AG10803 (cell line): ENCODE measurements at regions not wholly inside any gene's neighbourhood (a gene's known extent, or its start where the extent isn't known, plus 50 kb on each side); places are given as distances from the start of the nearest gene placed in this dataset.
"Not testable (repeated sequence)": the region's sequence is repeated elsewhere in the genome, so short reads cannot be mapped to it uniquely, and the experiment has no call there.

Source experiments
- DNase-seq: peaks from one replicate; pipeline ENCODE4 v3.0.0; 2010; ENCODE audit warnings: low read depth
- H3K4me3 ChIP-seq: 2 replicates; pipeline ENCODE4 v1.5.1; 2011; ENCODE audit warnings: mild to moderate bottlenecking, low read length, control low read depth
- TF ChIP-seq, protein P1 (sequence below): conservative IDR thresholded peaks from 2 replicates; pipeline ENCODE4 v1.5.1; 2011; ENCODE audit warnings: mild to moderate bottlenecking, low read length, control low read depth, inconsistent platforms

- no peak for DNase-seq
- H3K4me3 ChIP-seq = no peak overlapping the region
- TF ChIP-seq, protein P1, sequence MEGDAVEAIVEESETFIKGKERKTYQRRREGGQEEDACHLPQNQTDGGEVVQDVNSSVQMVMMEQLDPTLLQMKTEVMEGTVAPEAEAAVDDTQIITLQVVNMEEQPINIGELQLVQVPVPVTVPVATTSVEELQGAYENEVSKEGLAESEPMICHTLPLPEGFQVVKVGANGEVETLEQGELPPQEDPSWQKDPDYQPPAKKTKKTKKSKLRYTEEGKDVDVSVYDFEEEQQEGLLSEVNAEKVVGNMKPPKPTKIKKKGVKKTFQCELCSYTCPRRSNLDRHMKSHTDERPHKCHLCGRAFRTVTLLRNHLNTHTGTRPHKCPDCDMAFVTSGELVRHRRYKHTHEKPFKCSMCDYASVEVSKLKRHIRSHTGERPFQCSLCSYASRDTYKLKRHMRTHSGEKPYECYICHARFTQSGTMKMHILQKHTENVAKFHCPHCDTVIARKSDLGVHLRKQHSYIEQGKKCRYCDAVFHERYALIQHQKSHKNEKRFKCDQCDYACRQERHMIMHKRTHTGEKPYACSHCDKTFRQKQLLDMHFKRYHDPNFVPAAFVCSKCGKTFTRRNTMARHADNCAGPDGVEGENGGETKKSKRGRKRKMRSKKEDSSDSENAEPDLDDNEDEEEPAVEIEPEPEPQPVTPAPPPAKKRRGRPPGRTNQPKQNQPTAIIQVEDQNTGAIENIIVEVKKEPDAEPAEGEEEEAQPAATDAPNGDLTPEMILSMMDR = no peak
These were observed 138.7 kb upstream of the PALM2AKAP2 start for GRCh38 chr9:109641372-109641659.

GRCh38 chr9:109652112-109652511 lies 127.9 kb upstream of the PALM2AKAP2 start:
- no peak overlapping the region for H3K4me3 ChIP-seq
- TF ChIP-seq, protein P1 = no peak
- DNase-seq = no peak

DNA sequence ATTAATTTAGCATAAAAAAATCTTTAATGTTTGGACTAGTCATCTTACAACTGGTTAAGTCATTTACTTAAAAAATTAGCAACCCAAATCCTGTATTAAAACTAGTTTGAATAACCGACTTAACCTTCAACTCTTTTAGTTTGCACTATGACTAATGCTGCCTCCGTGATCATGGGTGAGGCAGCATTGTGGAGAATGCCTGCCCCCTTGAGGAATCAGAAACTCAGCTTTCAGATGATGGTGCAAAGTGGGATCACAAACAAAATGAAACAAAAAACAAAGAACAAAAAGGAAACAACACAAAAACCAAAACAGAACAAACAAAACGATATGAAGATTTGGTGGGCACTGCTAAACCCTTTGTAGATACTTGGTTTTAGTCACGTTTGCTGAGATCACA lies 127.0 kb upstream of the PALM2AKAP2 start:
- no peak overlapping the region for H3K4me3 ChIP-seq
- DNase-seq = peak; percentile 17
- TF ChIP-seq, protein P1 = peak; percentile 57

DNA sequence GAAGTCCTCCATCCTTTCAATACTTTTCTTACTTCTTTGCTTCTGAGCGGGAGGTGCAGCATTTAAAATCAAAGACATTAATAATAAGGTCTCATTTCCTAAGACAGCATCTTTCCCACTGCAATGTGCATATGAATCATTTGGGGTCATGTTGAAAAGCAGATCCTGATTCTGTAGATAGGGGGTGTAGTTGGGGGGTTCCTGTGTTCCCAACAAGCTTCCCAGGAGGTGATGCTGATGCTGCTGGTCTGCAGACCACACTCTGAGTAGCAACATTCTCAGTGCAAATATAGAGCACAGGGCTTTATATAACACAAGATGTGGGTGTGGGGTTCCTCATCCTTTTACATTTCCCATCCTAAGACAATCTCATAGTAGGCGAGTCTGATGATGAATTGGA lies 126.5 kb upstream of the PALM2AKAP2 start:
- no peak for DNase-seq
- TF ChIP-seq, protein P1 = no peak
- H3K4me3 ChIP-seq = no peak overlapping the region

DNA sequence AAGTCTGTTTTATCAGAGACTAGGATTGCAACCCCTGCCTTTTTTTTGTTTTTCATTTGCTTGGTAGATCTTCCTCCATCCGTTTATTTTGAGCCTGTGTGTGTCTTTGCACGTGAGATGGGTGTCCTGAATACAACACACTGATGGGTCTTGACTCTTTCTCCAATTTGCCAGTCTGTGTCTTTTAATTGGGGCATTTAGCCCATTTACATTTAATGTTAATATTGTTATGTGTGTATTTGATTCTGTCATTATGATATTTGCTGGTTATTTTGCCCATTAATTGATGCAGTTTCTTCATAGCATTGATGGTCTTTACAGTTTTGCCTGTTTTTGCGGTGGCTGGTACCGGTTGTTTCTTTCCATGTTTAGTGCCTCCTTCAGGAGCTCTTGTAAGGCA lies 116.0 kb upstream of the PALM2AKAP2 start:
- DNase-seq, H3K4me3 ChIP-seq: not testable (repeated sequence)

DNA sequence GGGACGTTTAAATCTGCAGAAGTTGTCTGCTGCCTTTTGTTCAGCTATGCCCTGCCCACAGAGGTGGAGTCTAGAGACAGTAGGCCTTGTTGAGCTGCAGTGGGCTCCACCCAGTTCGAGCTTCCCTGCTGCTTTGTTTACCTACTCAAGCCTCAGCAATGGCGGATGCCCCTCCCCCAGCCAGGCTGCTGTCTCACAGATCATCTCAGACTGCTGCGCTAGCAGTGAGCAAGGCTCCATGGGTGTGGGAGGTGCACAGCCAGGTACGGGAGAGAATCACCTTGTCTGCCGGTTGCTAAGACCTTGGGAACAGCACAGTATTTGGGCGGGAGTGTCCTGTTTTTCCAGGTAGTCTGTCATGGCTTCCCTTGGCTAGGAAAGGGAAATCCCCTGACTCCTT lies 114.3 kb upstream of the PALM2AKAP2 start:
- not testable (repeated sequence) for DNase-seq, H3K4me3 ChIP-seq

GRCh38 chr9:109681301-109681700 lies 98.7 kb upstream of the PALM2AKAP2 start:
- DNase-seq = no peak
- TF ChIP-seq, protein P1 = no peak
- no peak overlapping the region for H3K4me3 ChIP-seq

DNA sequence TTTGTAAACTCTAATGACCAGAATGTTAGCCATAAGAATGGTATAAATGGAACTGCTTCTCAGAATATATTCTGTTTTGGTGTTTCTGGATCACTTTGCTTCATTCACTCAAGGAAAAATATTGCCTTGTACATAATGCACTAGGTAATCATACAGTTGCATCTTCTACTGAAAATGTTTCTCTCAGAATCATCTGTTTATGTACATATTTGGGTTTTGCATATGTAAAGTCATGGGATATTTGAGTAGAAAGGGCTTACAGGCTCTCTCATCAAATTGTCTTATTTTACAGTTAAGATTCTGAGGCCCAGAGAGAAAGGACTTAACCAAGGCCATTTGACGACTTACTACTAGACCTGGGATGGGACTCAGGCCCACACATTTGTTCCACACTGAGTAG lies 97.8 kb upstream of the PALM2AKAP2 start:
- no peak for DNase-seq
- H3K4me3 ChIP-seq = no peak overlapping the region
- TF ChIP-seq, protein P1 = no peak

DNA sequence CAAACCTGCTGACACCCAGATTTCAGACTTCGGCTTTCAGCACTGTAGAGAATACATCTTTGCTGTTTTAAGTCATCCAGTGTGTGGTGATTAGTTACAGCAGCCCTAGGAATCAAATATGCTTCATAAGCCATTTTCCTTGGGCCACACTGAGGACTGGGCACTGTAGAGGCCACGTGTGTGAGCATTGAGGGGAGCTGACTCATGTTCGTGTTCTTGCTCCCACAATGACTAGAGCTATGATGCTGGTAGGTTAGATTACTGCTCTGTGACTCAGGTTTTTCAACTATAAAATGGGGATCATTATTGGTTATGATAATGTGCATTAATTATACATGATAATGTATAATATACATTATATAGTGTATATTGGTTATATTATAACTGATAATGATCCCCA lies 96.5 kb upstream of the PALM2AKAP2 start:
- TF ChIP-seq, protein P1 = no peak
- no peak for DNase-seq
- no peak overlapping the region for H3K4me3 ChIP-seq
